GM23248 (cell line): ENCODE measurements at regions not wholly inside any gene's neighbourhood (a gene's known extent, or its start where the extent isn't known, plus 50 kb on each side); places are given as distances from the start of the nearest gene placed in this dataset.

Experiments used
- EZH2 ChIP-seq: fragments of 200-600 bp; sonication (generic); IDR thresholded peaks from 2 replicates; pipeline ENCODE4 v1.6.1; 2018; ENCODE audit warnings: antibody characterized with exemption, mild to moderate bottlenecking; ENCODE audit not compliant: insufficient read depth, poor library complexity, severe bottlenecking
- EZH2phosphoT487 ChIP-seq: fragments of 200-600 bp; sonication (generic); IDR thresholded peaks from 2 replicates; pipeline ENCODE4 v1.6.1; 2018; ENCODE audit warnings: antibody characterized with exemption, moderate library complexity, mild to moderate bottlenecking, low read depth; ENCODE audit not compliant: insufficient read depth

GRCh38 chrX:137101273-137101990 is 67.6 kb upstream of the GPR101 start:
- no peak for TF ChIP-seq EZH2phosphoT487
- TF ChIP-seq EZH2: no peak
